Esophagus mucosa (tissue), 1 donor: ENCODE measurements at regions not wholly inside any gene's neighbourhood (a gene's known extent, or its start where the extent isn't known, plus 50 kb on each side); places are given as distances from the start of the nearest gene placed in this dataset.
A peak's percentile ranks its signal among the peaks of the same experiment; 100 is the strongest.
"Not testable (repeated sequence)": the region's sequence is repeated elsewhere in the genome, so short reads cannot be mapped to it uniquely, and the experiment has no call there.

ENCODE experiments used
- ATAC-seq: fragments of 200-7000 bp; cut with Tn5 transposase; one replicate; pipeline ENCODE4 v1.9.1; 2020
- donor health status: DM: yes; HTN: yes; CAD: no.

- ATAC-seq, result no peak
These were observed 252.0 kb upstream of the DIAPH2 start for GRCh38 chrX:96432647-96433046.

- ATAC-seq, result no peak
These were observed 251.1 kb upstream of the DIAPH2 start for GRCh38 chrX:96433409-96434077.

GRCh38 chrX:96435378-96436035 lies 249.1 kb upstream of the DIAPH2 start:
- no peak for ATAC-seq

- no peak for ATAC-seq
These were observed 248.5 kb upstream of the DIAPH2 start for GRCh38 chrX:96436105-96436504.

- ATAC-seq, result no peak
These were observed 245.8 kb upstream of the DIAPH2 start for GRCh38 chrX:96438803-96439202.

GRCh38 chrX:96440941-96441340 lies 243.7 kb upstream of the DIAPH2 start:
- ATAC-seq, result no peak

GRCh38 chrX:96445531-96446065 lies 239.0 kb upstream of the DIAPH2 start:
- ATAC-seq, result no peak

- no peak for ATAC-seq
These were observed 238.1 kb upstream of the DIAPH2 start for GRCh38 chrX:96446524-96446923.

- ATAC-seq, result no peak
These were observed 237.5 kb upstream of the DIAPH2 start for GRCh38 chrX:96447161-96447560.

- no peak for ATAC-seq
These were observed 235.5 kb upstream of the DIAPH2 start for GRCh38 chrX:96449191-96449590.

GRCh38 chrX:96449896-96450295 lies 234.7 kb upstream of the DIAPH2 start:
- no peak for ATAC-seq

GRCh38 chrX:96453139-96453538 lies 231.5 kb upstream of the DIAPH2 start:
- no peak for ATAC-seq

GRCh38 chrX:96455078-96455477 lies 229.6 kb upstream of the DIAPH2 start:
- no peak for ATAC-seq

GRCh38 chrX:96464880-96465558 lies 219.6 kb upstream of the DIAPH2 start:
- no peak for ATAC-seq

GRCh38 chrX:96474029-96474740 lies 210.5 kb upstream of the DIAPH2 start:
- peak; percentile 81 for ATAC-seq

- no peak for ATAC-seq
These were observed 209.9 kb upstream of the DIAPH2 start for GRCh38 chrX:96474741-96475125.

- ATAC-seq, result no peak
These were observed 204.6 kb upstream of the DIAPH2 start for GRCh38 chrX:96480081-96480480.

- no peak for ATAC-seq
These were observed 202.8 kb upstream of the DIAPH2 start for GRCh38 chrX:96481831-96482230.

- ATAC-seq, result no peak
These were observed 200.9 kb upstream of the DIAPH2 start for GRCh38 chrX:96483647-96484160.

GRCh38 chrX:96486687-96487086 lies 198.0 kb upstream of the DIAPH2 start:
- ATAC-seq, result not testable (repeated sequence)

GRCh38 chrX:96502507-96502906 lies 182.1 kb upstream of the DIAPH2 start:
- ATAC-seq, result no peak

GRCh38 chrX:96529386-96529785 lies 155.3 kb upstream of the DIAPH2 start:
- ATAC-seq, result not testable (repeated sequence)
